ENCODE measurements at regions not wholly inside any gene's neighbourhood (a gene's known extent, or its start where the extent isn't known, plus 50 kb on each side); places are given as distances from the start of the nearest gene placed in this dataset.

- Histone ChIP-seq H3K27ac (no peak overlapping the region), H3K9me3 (no peaks in the 10 kb centered on the region), H3K4me3 (no peak overlapping the region), H3K4me1 (no peaks in the 10 kb centered on the region), H3K36me3 (no peaks in the 10 kb centered on the region), H3K27me3 (peaks cover 0 to 48% (median 0%) of the 10 kb centered on the region in 7 donors)
- TF ChIP-seq, protein P1, sequence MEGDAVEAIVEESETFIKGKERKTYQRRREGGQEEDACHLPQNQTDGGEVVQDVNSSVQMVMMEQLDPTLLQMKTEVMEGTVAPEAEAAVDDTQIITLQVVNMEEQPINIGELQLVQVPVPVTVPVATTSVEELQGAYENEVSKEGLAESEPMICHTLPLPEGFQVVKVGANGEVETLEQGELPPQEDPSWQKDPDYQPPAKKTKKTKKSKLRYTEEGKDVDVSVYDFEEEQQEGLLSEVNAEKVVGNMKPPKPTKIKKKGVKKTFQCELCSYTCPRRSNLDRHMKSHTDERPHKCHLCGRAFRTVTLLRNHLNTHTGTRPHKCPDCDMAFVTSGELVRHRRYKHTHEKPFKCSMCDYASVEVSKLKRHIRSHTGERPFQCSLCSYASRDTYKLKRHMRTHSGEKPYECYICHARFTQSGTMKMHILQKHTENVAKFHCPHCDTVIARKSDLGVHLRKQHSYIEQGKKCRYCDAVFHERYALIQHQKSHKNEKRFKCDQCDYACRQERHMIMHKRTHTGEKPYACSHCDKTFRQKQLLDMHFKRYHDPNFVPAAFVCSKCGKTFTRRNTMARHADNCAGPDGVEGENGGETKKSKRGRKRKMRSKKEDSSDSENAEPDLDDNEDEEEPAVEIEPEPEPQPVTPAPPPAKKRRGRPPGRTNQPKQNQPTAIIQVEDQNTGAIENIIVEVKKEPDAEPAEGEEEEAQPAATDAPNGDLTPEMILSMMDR (IDR thresholded peaks at IDR 0.05), result no peak
- ATAC-seq, result no peak
- 66 to 75% methylated on average over 4 of the region's 4 CpGs for WGBS, 2 donors
- intact Hi-C loops (cut with DNase I), result no loop called here
- DNase-seq, result no peak
Measured at GRCh38 chrX:25166145-25166544, 150.4 kb upstream of the ARX start.

- Histone ChIP-seq H3K9me3 (no peaks in the 10 kb centered on the region), H3K4me3 (no peak overlapping the region), H3K27me3 (peaks cover 0 to 39% (median 0%) of the 10 kb centered on the region in 7 donors), H3K27ac (no peak overlapping the region), H3K4me1 (no peaks in the 10 kb centered on the region), H3K36me3 (no peaks in the 10 kb centered on the region)
- WGBS, 2 donors, result 68 to 73% methylated on average over 2 of the region's 2 CpGs
- DNase-seq (no peak), ATAC-seq (no peak)
- TF ChIP-seq, protein P1 (IDR thresholded peaks at IDR 0.05), result no peak
- intact Hi-C loops (cut with DNase I), result no loop called here
Measured at GRCh38 chrX:25158635-25159034, 142.9 kb upstream of the ARX start.

GRCh38 chrX:25156832-25157231, 141.1 kb upstream of the ARX start:
- TF ChIP-seq, protein P1 (IDR thresholded peaks at IDR 0.05), result no peak
- DNase-seq (no peak), ATAC-seq (no peak)
- H3K9me3 ChIP-seq, result no peaks in the 10 kb centered on the region
- no peaks in the 10 kb centered on the region for H3K4me1 ChIP-seq
- 81 to 87% methylated on average over 3 of the region's 3 CpGs for WGBS, 2 donors
- H3K36me3 ChIP-seq, result no peaks in the 10 kb centered on the region
- H3K27ac ChIP-seq, result no peak overlapping the region
- intact Hi-C loops (cut with DNase I), result no loop called here
- no peak overlapping the region for H3K4me3 ChIP-seq
- peaks cover 0 to 46% (median 0%) of the 10 kb centered on the region in 7 donors for H3K27me3 ChIP-seq

DNA sequence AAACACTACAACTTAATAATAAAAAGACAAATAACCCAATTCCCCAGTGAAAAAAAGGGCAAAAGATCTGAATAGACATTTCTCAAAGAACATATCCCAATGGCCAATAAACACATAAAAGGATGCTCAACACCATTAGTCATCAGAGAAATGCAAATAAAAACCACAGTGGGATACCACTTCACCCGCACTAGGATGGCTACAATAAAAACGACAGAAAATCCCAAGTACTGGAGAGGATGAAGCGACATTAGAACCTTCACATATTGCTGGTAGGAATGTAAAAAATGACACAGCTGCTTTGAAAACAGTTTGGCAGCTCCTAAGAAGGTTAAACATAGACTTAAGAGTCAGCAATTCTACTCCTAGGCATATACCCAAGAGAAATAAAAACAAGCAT, 140.6 kb upstream of the ARX start:
- no peak overlapping the region for H3K27ac ChIP-seq
- DNase-seq, result no peak
- 48 to 56% methylated on average over 3 of the region's 3 CpGs for WGBS, 2 donors
- ATAC-seq, result no peak
- H3K36me3 ChIP-seq, result no peaks in the 10 kb centered on the region
- H3K27me3 ChIP-seq, result peaks cover 0 to 47% (median 0%) of the 10 kb centered on the region in 7 donors
- H3K4me3 ChIP-seq, result no peak overlapping the region
- no peaks in the 10 kb centered on the region for H3K9me3 ChIP-seq
- TF ChIP-seq, protein P1 (IDR thresholded peaks at IDR 0.05), result no peak
- no peaks in the 10 kb centered on the region for H3K4me1 ChIP-seq
- intact Hi-C loops (cut with DNase I), result no loop called here
